HuH-7.5 (cell line): ENCODE measurements at regions not wholly inside any gene's neighbourhood (a gene's known extent, or its start where the extent isn't known, plus 50 kb on each side); places are given as distances from the start of the nearest gene placed in this dataset.
"Not testable (repeated sequence)": the region's sequence is repeated elsewhere in the genome, so short reads cannot be mapped to it uniquely, and the experiment has no call there.

Experiments
- DNase-seq: peaks from one replicate; pipeline ENCODE4 v3.0.0; 2011; ENCODE audit warnings: low spot score

DNA sequence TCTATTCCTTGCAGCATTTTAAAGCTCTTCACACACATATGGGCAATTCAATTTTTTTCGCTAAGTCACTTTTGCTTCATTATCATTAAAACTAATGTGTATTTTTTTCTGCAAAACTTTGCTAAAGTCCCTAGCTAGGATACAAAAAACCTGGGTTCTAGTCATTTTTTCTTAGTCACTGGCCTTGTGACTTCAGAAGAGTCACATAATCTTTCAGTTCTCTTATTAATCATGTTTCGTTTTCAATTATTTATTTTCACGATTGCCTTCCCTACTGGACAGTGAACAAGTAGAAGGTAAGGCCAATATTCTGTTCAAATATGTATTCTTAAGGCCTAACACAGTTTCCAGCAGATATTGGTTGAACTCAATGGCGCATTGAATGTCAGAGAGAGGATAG lies 60.9 kb upstream of the CYRIA start:
- no peak for DNase-seq

GRCh38 chr2:16726147-16726546 lies 60.5 kb upstream of the CYRIA start:
- DNase-seq, result no peak

DNA sequence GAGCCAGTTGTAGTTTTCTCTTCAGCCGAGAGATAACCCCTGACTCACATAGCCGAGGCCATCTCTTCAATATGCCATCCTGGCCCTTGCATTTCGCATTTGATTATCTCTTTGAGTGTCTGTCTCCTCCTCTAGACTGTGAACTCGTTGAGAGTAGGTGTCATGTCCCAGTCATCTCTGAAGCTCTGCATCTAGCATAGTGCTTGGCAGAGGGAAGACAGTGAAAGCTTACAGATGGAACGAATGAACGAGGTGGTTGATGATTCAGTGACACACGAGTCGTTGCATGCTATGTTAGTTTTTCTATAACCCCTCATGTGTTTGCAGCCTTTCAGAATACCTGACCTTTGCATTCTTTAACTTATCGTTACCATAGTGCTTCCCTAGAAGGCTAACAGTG lies 59.9 kb upstream of the CYRIA start:
- DNase-seq, result no peak

- DNase-seq, result no peak
These were observed 57.0 kb upstream of the CYRIA start for GRCh38 chr2:16722677-16723076.

GRCh38 chr2:16722126-16722525 lies 56.5 kb upstream of the CYRIA start:
- DNase-seq, result no peak

- DNase-seq, result not testable (repeated sequence)
These were observed 55.9 kb upstream of the CYRIA start for GRCh38 chr2:16721529-16721928.

GRCh38 chr2:16720737-16721136 lies 55.1 kb upstream of the CYRIA start:
- not testable (repeated sequence) for DNase-seq

GRCh38 chr2:16719485-16719808 lies 53.8 kb upstream of the CYRIA start:
- no peak for DNase-seq

- DNase-seq, result no peak
These were observed 53.2 kb upstream of the CYRIA start for GRCh38 chr2:16718576-16719484.

DNA sequence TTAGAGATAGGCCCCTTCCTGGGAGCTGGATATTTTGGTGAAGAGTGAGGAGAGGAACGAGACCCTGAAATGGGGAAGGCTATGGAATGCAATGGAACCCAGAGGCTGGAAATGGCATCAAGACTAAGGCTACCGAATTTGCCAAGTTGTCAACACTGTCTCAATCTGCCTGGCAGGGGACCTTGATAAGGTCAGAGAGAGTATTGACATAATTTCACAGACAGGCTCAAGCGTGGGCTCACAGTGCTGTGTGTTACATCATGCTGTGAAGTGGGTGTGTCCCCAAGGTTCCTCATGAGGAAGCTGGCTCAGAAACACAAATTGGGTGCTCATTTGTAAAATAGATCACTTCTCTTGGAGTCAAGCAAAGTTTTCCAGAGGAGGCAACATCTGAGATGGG lies 51.8 kb upstream of the CYRIA start:
- no peak for DNase-seq

DNA sequence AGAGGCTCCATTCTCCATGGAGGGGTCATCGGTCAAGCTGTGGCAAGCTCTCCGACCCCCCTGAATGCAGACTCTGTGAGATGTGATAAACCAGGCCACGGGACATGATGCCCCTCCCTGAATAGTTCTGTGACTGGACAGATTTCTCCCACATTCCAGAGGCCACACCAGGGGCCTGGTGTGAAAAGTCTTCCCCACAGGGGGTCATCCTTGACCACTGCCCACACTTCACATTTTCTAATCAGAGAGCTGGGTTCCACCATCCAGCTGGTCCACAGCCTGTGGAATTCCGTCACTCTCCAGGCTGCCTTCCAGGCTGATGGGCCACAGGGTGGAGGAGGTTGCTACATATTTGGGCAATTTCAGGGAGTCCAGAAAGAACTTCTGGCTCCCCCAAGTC lies 51.3 kb upstream of the CYRIA start:
- no peak for DNase-seq

DNA sequence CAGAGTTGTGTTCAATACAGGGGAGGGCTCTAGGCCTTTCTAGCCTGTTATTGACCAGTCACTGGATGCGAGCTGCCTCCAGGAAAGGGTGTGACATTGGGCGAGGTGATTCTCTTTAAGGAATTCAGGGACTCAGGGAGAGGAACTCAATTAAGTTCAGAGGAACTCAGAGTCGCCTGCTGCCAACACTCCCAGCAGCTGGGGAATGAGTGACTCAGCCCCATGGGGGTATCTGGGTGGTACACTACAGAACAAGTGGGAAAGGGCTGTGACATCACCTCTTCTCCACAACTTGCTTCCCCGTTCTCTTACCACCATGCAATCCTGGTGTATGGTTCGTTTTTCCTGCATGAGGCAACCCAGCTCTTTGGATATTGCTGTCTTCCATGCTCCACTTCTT lies 50.4 kb upstream of the CYRIA start:
- no peak for DNase-seq
